Adrenal gland (tissue), 5 donors: ENCODE measurements at regions not wholly inside any gene's neighbourhood (a gene's known extent, or its start where the extent isn't known, plus 50 kb on each side); places are given as distances from the start of the nearest gene placed in this dataset.

ENCODE experiments used
- CTCF ChIP-seq, 6 experiments: fragments of 450-650 bp in 4 of 6; fragments of 200-600 bp in 2 of 6; sonication (generic) in 1 of 6; IDR thresholded peaks; 1 replicate in 5 of 6; 2 replicates in 1 of 6; pipeline versions ENCODE4 v1.5.1 to v1.8.0; 2016 to 2021; ENCODE audit warnings: antibody characterized with exemption in 6 of 6, mild to moderate bottlenecking in 2 of 6, moderate library complexity in 1 of 6
- POLR2A ChIP-seq, 2 donors: fragments of 450-650 bp; IDR thresholded peaks; one replicate each; pipeline ENCODE4 v1.6.1; 2017; ENCODE audit warnings: antibody characterized with exemption in 2 of 2, mild to moderate bottlenecking in 2 of 2, moderate library complexity in 1 of 2
- donor health status: DM: no; HTN: no; CAD: no.

- TF ChIP-seq CTCF (IDR thresholded peaks at IDR 0.05), result no peak
- TF ChIP-seq POLR2A (IDR thresholded peaks at IDR 0.05), result no peak
These were observed 85.4 kb upstream of the SMARCA2 start for GRCh38 chr9:1929722-1930244.
